DMS53 treated with DMSO at 0.1 percent for 48 hours (cell line): ENCODE measurements at regions not wholly inside any gene's neighbourhood (a gene's known extent, or its start where the extent isn't known, plus 50 kb on each side); places are given as distances from the start of the nearest gene placed in this dataset.
"Not testable (repeated sequence)": the region's sequence is repeated elsewhere in the genome, so short reads cannot be mapped to it uniquely, and the experiment has no call there.

Source experiments
- DNase-seq: peaks from one replicate; lab custom pipeline; 2025; ENCODE audit not compliant: unreplicated experiment; lab: John Stamatoyannopoulos, UW

DNA sequence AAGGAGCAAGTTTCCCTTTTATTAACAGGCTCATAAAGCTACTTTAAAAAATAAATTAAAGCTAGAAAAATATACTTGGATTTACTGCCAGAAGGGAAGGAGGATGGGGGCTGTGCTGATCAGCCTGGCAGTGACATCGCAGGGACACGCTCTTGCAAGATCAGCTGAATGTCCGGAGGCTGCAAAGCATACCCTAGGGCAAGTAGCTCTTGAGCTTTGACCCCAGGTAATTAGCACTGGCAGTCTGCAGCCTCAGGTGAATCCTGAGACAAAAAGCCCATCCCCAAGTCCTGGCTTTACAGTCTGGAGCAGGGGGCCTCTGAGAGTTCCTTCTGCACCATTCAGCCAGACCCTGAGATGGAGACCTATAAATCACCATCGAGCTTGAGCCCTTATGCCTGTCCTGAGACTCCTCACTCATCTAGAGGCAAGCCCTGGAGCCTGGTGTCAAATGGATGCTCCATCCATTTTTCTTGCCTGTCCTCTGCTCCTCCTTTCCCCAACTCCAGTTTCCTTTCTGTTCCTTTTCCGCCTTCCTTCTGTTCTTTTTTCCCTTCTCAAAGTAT lies 131.7 kb downstream of the TMEM114 start:
- DNase-seq: no peak

DNA sequence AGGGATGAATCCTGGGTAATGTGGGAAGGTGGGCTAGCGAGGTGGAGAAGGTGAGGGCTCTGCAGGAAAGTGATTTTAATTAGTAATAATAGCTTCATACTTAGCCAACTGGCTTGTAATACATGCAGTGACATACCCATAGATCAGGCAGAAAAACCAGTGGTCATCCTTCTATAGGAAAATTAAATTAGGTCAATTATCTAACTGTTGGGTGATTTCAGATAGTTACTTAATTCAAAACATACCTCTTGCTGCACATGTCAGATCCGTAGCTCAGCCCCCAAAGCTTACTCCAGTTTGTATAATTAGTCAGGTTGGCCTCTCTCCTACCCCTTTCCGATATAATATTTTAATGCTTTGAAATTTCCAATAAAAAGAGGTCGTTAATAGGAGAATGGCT lies 137.0 kb downstream of the TMEM114 start:
- no peak for DNase-seq

DNA sequence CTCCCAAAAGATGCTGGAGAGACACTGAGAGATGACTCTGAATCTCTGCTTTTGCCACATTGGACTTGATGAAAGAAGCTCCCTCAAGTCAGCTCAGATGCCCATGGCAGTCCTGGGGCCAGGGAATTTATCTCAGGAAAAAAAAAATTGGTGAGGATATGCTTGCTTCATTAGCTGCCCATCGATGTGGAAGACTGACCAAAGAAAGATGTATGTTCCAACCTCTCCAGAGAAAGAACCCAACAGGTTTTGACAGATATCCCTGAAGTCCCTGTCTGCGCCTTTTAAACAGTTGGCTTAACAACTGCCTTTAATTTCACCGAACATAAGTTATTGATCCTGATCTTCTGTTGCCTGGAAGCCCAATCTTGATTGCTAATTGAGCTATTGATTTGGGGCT lies 137.4 kb downstream of the TMEM114 start:
- DNase-seq: no peak

DNA sequence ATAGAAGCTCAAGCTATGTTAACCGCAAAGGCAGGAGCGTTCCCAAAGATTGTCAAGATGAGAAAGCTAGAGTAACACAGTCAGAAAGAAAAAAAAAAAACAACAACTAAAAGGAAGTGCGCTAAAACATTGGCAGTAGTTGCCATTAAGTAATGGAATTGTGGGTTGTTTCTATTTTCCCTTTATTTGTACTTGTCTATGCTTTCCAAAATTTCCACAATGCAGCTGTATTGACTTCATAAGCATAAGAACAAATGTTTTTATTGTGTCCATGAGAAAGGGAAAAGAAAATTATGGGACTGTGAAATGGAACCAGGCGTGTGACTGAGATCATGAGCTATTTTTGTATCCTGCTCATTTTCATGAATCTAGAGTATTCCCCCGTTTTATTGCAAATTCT lies 153.4 kb downstream of the TMEM114 start:
- no peak for DNase-seq

DNA sequence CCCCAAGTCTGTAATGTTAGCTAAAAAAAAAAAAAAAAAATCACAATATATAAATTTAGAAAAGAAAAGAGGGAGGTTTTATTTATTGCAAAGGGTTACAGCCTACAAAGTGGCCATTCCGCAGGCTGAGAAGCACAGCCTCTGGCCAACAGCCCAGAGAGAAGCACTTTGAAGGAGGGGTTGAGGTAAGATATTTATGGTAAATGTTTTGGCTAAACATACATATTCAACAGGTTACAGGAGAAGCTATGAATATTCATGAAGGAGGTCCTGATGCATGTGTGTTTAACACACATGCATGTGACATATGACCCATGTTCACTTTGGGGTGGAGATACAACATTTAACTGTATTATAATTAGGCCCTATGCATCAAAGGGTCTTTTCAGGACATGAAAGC lies 158.5 kb downstream of the TMEM114 start:
- DNase-seq: no peak

DNA sequence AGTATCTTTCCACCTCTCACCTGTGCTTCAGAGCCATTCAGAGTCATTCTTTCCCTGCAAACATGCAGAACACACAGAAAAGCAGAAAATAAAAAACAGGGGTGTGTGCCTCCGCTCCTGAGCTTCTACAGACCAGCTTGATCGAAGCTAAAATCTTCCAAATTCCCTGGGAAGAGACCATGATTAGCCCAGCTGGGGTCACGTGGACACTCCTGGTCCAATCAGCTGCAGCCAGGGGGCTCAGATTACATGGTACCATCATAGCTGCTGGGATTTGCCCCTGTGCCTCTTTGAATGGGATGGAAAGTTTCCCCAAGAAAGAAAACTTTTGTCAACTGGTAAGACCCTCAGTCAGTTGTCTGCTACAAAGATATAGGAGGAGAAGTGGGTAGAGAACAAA lies 159.9 kb downstream of the TMEM114 start:
- DNase-seq: no peak

DNA sequence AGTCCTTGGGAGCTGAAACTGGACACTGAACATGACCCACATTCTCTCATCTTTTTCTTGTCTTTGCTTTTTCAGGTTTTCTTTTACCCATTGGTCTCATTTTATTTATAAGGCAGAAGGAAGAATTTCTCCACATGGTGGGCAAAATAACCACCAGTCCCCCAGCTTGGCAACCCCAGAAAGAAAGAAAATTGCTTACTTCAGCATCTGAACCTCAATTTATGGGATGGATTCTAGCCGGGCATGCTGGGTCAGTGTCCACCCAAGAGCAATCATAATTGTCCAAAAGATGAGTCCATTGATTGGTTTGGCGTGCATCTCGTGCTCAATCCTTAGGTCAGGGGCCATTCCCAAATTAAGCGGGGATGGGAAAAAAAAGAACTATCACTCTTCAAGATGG lies 163.7 kb downstream of the TMEM114 start:
- no peak for DNase-seq

DNA sequence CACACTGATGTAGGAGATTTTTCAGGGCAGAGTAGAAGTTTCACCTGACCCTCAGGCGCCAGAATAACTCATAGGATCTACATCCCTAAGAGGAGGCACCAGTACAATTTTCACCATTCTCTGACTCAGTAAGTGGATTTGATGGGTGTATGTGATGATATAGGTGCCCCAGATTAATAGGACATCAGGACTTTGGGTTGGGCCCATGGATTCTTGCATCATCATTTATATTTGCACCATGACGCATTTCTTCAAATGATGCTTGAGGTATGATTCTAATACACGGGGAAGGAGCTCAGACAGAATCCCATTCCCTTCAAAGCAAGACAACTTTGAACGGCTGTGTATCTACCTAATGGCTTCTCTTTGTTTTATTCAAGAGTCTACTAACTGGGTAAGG lies 173.2 kb downstream of the TMEM114 start:
- DNase-seq: no peak

DNA sequence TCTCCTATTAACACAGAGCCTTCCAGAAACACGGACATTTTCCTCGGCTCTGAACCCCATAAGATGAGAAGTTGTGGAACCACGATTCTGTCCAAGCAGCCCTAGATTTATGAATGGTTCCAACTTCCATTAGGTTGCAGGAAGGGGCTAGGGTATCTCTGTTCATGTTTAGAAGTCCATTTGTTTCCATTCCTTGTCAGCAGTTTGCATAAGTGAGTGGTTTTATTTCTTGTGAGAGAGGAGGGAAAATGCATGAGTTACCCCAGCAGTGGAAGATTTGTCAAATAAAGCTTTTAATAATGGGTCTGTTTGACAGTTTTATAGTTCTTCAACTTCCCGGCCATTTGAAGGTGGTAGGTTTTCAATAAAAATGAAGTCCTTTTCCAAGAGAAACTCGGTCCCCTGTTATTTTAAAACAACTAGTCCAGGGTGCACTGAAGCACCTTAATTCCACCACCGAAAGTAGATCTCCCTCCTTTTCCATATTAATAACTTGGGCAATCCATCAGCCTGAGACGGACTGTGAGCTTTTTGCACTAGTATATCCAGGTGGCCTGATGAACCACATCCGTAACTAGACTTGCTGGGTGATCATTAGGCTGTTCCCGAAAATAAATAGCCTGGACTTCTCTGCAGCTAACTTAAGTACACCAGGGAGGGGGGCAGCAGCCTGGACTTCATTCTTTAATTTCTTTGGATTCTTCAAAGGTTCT lies 181.3 kb downstream of the TMEM114 start:
- no peak for DNase-seq

DNA sequence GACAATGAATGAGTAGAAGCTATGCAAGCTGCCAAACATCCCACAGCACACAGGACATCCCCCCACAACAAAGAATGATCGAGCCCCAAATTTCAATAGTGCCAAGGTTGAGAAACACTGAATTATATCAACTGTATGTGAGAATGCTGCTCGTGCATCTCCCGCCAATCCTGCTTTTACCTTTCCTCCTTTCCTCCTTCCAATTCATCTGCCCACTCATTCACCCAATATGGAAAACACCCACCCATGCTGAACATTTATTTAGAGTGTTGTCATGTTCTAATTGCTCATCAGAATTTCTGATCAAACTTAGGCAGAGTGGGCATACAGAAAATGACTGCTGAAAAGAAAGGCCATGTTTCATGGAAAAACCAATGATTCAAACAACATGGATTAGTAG lies 183.0 kb downstream of the TMEM114 start:
- DNase-seq: no peak

DNA sequence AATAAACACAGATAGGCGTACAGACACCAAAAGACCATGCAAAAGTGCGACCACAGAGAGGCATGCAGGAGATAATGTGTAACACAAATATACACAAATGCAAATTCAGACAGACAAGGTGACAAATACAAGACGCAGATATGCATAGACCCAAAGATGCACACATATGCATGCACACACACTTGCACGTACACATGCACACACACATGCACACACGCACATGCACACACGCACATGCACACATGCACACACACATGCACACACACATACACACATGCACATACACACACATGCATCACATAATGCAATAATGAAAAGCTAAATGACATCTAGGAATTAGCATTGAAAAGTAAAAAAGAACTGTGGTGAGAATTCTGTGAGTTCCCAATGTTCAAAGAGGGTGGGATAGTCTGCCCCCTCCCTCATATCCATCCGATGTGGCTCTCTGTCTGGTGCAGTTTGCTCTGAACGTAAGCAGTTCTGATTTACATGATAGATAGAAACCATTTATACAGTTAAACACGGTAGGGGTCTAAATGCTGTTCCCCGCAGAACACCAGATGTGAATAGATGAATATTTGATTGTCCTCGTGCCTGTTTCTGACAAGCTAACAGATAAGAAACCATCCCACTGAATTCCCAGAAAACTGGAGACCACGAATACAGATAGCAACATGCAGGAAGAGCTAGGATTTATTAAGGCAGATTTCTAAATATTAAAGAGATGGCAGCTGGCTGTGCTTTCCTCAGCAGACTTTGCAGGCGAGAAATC lies 186.1 kb downstream of the TMEM114 start:
- no peak for DNase-seq

DNA sequence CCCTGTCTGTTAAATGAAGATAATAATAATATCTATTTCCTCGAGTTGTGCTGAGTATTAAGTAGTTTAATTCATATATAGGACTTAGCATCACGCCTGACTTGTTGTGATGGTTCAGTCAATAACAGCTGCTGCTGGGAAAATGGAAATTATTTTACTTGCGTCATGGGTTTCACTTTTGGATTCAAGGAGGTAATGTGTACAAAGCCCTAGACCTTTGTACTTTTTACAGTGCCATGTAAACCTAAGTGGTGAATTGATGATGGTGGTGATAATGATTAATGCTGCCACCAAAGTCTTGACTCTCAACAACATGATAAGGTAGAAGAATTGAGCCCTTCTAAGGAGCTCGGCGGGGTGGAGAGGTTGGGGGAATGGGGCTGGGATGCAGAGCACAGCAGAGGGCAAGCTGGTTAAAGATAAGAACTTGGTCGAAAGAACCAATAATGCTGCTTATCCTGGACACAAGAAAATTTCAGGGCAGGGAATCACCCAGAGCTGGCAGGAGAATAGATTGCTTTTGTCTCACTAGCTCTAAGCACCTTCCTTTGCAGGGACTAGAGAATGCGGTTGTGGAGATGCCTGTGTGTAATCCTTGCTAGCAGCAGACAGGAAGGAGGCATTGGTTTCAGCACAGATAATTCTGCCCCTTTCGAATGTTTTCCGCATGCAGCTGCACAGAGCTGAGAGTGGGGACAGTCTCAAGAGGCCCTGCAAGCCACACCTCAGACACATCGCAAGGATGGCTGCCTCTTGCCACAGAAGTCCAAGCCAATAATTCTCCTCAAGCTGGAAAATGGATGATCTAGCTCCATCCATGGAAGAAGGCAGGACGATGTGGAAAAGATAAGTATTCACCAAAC lies 187.1 kb downstream of the TMEM114 start:
- peak; percentile 8 for DNase-seq

DNA sequence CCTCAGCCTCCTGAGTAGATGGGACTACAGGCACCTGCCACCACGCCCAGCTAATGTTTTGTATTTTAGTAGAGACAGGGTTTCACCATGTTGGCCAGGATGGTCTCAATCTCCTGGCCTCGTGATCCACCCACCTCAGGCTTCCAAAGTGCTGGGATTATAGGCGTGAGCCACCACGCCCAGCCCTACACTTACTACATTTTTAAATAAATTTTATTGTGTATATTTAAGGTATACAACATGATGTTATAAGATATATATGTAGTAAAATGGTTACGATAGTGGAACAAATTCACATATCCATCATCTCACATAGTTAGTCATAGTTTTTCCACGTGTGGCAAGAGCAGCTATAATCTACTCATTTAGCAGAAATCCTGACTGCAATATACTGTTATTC lies 189.6 kb downstream of the TMEM114 start:
- not testable (repeated sequence) for DNase-seq

DNA sequence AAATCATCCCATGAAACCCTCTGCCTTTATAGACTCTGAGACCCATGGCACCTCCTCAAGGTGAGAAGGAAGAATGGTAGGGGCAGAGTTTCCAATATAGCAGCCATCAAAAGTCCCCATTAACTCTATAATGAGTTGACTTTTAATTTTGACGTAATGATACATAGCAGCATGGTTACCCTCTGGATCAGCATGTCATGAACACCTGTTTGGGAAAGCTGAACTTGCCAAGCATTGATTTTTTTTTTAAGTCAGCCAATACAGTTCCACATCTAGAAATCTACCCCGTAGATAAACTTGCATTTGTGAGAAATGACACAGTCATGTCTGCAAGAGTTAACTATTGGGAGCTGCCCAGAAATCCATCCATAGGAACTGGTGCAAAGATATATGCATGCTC lies 191.8 kb downstream of the TMEM114 start:
- DNase-seq: no peak

DNA sequence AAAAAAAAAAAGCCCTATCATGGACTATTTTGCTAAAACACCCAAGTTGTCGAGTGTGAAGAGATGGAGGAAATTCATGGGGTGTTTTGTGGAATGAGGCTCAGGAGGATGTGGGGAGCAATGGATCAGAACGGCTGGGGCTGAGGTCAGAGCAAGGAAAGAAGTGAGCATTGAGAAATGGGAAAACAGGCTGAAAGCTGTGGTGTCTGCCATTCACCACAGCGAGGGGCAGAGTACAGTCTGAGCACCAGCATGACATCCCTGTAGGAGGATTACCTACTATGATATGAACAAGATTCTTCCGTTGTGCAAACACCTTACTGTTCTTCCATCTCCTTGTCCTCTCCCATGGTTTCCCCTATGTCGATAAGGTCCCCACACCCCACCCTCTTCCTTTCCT lies 193.1 kb downstream of the TMEM114 start:
- DNase-seq: no peak

DNA sequence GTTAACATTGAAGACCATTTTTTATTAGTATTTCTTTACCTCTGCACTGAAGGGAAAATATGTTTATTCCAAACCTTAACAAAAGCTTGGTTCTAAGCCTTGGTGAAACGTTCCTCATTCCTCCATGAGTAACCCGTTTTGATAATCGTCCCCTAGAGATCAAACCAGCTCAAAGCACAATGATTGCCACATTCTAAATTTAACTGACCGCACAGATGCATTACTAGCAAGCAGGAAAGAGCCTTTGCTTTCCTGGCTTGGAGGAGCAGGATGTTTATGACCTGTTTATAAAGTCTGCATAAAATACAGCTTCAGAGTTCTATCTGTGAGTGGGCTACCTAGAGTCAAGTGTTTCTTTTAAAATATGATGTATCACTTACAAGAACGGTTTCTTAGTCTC lies 193.8 kb downstream of the TMEM114 start:
- DNase-seq: no peak

DNA sequence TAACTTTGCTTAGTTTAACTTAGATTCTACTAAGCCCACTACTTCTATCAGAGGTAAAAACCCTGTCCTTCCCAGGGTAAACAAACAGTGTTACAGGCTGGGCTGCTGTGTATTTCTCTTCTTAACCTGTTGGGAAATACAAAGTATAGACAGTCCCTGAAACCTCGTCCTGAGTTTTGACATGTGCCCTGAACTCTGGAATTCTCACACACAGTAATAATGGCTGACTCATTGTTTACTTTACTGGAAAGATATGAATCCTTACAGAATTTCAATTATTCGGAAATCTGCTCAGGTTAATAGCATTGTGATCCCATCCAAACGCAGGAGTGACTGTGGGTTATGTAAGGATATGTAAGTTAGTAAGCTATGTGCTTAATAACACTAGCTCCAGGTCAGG lies 199.1 kb downstream of the TMEM114 start:
- DNase-seq: no peak

DNA sequence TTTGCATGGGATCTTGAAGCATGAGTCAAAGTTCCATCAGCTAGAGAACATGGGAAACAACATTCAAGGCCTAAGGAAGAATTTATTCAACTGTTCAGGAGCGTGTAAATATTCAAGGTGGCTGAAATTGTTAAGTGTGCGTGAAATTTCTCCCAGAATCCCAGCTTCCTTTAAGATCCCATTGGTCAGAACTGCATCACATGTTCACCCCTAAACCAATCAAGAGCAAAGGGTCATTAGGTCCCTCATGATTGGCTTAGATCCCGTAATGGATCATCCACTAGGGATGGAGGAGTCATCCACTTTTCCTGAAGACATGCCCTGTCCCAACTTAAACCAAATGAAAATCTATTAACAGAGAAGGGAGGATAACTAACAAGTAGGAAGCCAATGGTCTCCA lies 201.6 kb downstream of the TMEM114 start:
- no peak for DNase-seq

DNA sequence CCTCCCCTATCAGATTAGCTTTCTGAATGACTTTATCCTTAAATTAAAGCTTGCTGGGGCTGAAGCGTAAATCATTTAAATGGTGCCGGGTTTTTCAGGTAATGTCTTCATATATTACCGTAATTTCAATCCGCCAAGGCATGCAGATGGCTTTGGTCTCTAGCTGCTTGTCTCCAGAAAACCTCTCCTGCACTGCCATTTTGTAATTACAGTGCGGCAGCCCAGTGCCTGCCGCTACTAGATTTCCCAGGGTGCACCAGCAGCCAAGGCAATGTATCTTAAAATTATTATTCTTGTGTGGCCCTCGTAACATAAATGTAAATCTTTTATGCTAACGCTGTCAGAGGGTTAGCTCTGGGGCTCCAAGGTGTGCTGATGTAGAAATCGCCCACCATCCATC lies 208.5 kb downstream of the TMEM114 start:
- no peak for DNase-seq

DNA sequence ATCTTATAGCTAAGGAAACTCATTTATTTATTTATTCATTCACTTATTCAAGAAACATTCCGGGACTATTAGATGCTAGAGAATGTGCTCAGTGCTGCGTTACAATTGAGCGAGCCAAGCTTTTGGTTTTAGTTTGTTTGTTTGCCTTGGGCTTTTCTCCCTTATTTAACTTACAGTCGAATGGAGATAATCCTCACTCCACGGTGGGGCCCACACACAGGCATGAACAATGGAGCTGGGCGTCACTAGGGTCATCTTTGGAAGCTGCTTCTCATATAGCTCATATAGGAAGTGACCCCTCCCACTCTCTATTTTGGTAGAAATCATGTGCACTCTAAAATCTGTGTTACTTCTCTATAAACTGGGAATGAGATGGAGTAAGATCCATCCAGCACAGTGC lies 210.0 kb downstream of the TMEM114 start:
- no peak for DNase-seq

DNA sequence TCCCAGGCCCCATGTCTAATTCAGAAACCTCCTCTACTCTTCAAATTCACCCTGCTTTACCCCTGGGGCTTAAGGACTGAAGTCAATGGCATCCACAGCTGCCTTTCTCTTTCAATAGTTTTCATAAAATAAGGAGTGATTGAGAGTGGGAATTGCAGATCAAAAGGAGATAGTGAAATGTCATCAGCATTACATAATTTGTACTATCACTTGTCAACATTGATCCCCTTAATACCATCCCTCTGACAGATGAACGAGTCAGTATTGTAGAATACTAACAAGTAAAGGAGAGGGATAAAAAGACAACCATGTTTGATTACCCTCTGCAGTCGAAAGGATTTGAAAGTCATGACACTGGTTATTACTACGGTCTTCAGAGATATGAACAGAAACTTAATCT lies 212.4 kb downstream of the TMEM114 start:
- DNase-seq: no peak

DNA sequence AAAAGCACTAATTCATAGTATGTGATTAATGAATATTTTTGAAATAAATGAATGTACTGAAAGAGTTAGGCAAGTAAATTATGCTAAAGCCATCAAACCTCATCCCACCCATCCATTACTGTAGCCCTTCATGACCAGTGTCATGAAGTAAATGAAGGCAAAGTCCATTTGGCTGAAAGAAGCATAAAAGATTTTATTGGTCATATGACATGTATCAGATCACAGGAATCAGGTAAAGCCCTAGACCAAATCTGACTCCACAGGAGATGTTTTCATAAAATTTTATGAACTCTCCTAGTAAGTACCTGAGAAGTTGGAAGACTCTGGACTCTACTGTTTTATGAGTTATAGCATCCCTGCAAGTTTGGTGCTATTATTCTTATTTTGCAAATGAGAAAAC lies 213.5 kb downstream of the TMEM114 start:
- no peak for DNase-seq
